Mammary epithelial cell (primary cell): ENCODE measurements at regions not wholly inside any gene's neighbourhood (a gene's known extent, or its start where the extent isn't known, plus 50 kb on each side); places are given as distances from the start of the nearest gene placed in this dataset.

ENCODE experiments used
- CTCF ChIP-seq, 2 donors: IDR thresholded peaks in 1 of 2; conservative IDR thresholded peaks in 1 of 2; 2 replicates each; pipeline ENCODE4 v1.5.1; 2011 to 2012; ENCODE audit warnings: inconsistent platforms in 2 of 2, low read length in 2 of 2, mild to moderate bottlenecking in 2 of 2, control low read depth in 1 of 2, low read depth in 1 of 2; ENCODE audit not compliant: insufficient read depth in 1 of 2; ENCODE audit errors: extremely low read depth in 1 of 2
- EZH2 ChIP-seq: IDR thresholded peaks from 2 replicates; pipeline ENCODE4 v1.6.1; 2012; ENCODE audit warnings: low read length, inconsistent platforms, borderline replicate concordance

GRCh38 chr5:4518903-4519672, 621.0 kb upstream of the ADAMTS16 start:
- no peak for TF ChIP-seq CTCF (conservative IDR thresholded peaks at IDR 0.05 in 1 of 2, IDR thresholded peaks at IDR 0.05 in 1 of 2; ENCODE audit: extremely low read depth in 1 of 2, insufficient read depth in 1 of 2, low read depth in 1 of 2, low read length in 2 of 2)
- TF ChIP-seq EZH2 = no peak
